HepG2 (cell line): ENCODE measurements at regions not wholly inside any gene's neighbourhood (a gene's known extent, or its start where the extent isn't known, plus 50 kb on each side); places are given as distances from the start of the nearest gene placed in this dataset.

ENCODE experiments used
- ATAC-seq: fragments of 200-7000 bp; cut with Tn5 transposase; 3 replicates; pipeline ENCODE4 v1.9.1; 2020; ENCODE audit warnings: mild to moderate bottlenecking, moderate library complexity
- BruUV-seq: library from RNA; stranded (reverse); fragments of 400-500 nt; replicated peaks from 2 replicates; lab custom pipeline; 2021; lab: Mats Ljungman, UMichigan
- CTCF ChIA-PET: fragments of 300-600 bp; formaldehyde crosslinking; extraction: SDS; loops from one replicate; lab custom pipeline; 2021; ENCODE audit warnings: low total read pairs, inconsistent platforms, low intra/inter-chr PET ratio; lab: Yijun Ruan, JAX
- POLR2A ChIA-PET: fragments of 350-600 bp; sonication (Branson Sonifier 250); formaldehyde crosslinking; loops from one replicate; lab custom pipeline; 2020; ENCODE audit warnings: antibody characterized with exemption, inconsistent platforms; lab: Yijun Ruan, JAX
- DNase-seq: peaks from one replicate; pipeline ENCODE4 v3.0.0-alpha.2; 2015; ENCODE audit warnings: low spot score
- FAIRE-seq: peaks from 3 replicates; lab custom pipeline; 2011; peaks lifted over from hg19 to GRCh38; lab: Jason Lieb, UNC
- H2AFZ ChIP-seq: one replicate; pipeline ENCODE4 v1.6.1; 2011; ENCODE audit warnings: low read length, inconsistent platforms
- H3K27ac ChIP-seq: fragments of 300-600 bp; 3 replicates; pipeline ENCODE4 v1.8.0; 2011; ENCODE audit warnings: mixed run types, mild to moderate bottlenecking, mixed read lengths, low read length, inconsistent platforms; ENCODE audit not compliant: insufficient read depth; ENCODE audit errors: extremely low read length
- H3K27me3 ChIP-seq, 2 experiments: fragments of 200-600 bp in 1 of 2; 2 replicates in 1 of 2; 3 replicates in 1 of 2; pipeline versions ENCODE4 v1.6.0 to v1.8.0; 2011; ENCODE audit warnings: low read length in 2 of 2, mild to moderate bottlenecking in 2 of 2, moderate library complexity in 2 of 2, inconsistent platforms in 1 of 2; ENCODE audit not compliant: insufficient read depth in 2 of 2, control insufficient read depth in 1 of 2
- H3K36me3 ChIP-seq, 2 experiments: fragments of 200-600 bp in 1 of 2; replicated peaks in 1 of 2; 2 replicates in 1 of 2; 3 replicates in 1 of 2; pipeline versions ENCODE4 v1.5.1 to v1.8.0; 2011; ENCODE audit warnings: low read length in 2 of 2, inconsistent platforms in 1 of 2; ENCODE audit not compliant: insufficient read depth in 2 of 2, control insufficient read depth in 1 of 2
- H3K4me1 ChIP-seq: 2 replicates; pipeline ENCODE4 v1.5.1; 2012; ENCODE audit warnings: low read length, inconsistent platforms; ENCODE audit not compliant: insufficient read depth
- H3K4me2 ChIP-seq: 2 replicates; pipeline ENCODE4 v1.6.0; 2011; ENCODE audit warnings: low read depth, low read length, inconsistent platforms
- H3K4me3 ChIP-seq, 3 experiments: fragments of 200-600 bp in 1 of 3; sonication (generic), shearing (Covaris generic) in 1 of 3; replicated peaks in 1 of 3; 2 replicates each; pipeline ENCODE4 v1.5.1; 2011 to 2016; ENCODE audit warnings: low read length in 3 of 3, inconsistent platforms in 2 of 3, low read depth in 2 of 3, mild to moderate bottlenecking in 2 of 3, control low read depth in 1 of 3, mixed read lengths in 1 of 3; ENCODE audit not compliant: insufficient read depth in 1 of 3
- H3K79me2 ChIP-seq: one replicate; pipeline ENCODE4 v1.6.1; 2011; ENCODE audit warnings: low read length, inconsistent platforms; ENCODE audit not compliant: insufficient read depth
- H3K9ac ChIP-seq: 2 replicates; pipeline ENCODE4 v1.6.0; 2011; ENCODE audit warnings: mild to moderate bottlenecking, low read depth, low read length, inconsistent platforms; ENCODE audit not compliant: insufficient read depth
- H3K9me3 ChIP-seq: 2 replicates; pipeline ENCODE4 v1.5.1; 2012; ENCODE audit warnings: mild to moderate bottlenecking, low read length
- H4K20me1 ChIP-seq: 2 replicates; pipeline ENCODE4 v1.6.0; 2011; ENCODE audit warnings: inconsistent platforms, mild to moderate bottlenecking, low read length, moderate library complexity; ENCODE audit not compliant: insufficient read depth
- GATAD1 ChIP-seq: IDR thresholded peaks from 2 replicates; pipeline ENCODE4 v1.6.1; 2016; ENCODE audit warnings: missing genetic modification reagents, missing compliant biosample characterization
- KDM6A ChIP-seq: IDR thresholded peaks from 2 replicates; pipeline ENCODE4 v1.6.1; 2016; ENCODE audit warnings: low read depth
- PRPF4 ChIP-seq: fragments of 200-400 bp; formaldehyde crosslinking; IDR thresholded peaks from 2 replicates; pipeline ENCODE4 v1.6.1; 2016; ENCODE audit warnings: low read length, low read depth; ENCODE audit not compliant: poor library complexity, severe bottlenecking
- RAD21 ChIP-seq: fragments of 450-650 bp; formaldehyde crosslinking; IDR thresholded peaks from 2 replicates; pipeline ENCODE4 v1.5.0; 2020; ENCODE audit warnings: mild to moderate bottlenecking
- ZFP36 ChIP-seq: fragments of 150-350 bp; IDR thresholded peaks from 2 replicates; pipeline ENCODE4 v1.6.1; 2018; ENCODE audit warnings: borderline replicate concordance, low read length, low read depth; ENCODE audit not compliant: partially characterized antibody
- ZNF510 ChIP-seq: sonication (generic); formaldehyde crosslinking; IDR thresholded peaks from 2 replicates; pipeline ENCODE4 v1.4.0; 2020; ENCODE audit warnings: low read depth, mild to moderate bottlenecking, missing genetic modification reagents
- ZNF773 ChIP-seq: sonication (generic); formaldehyde crosslinking; IDR thresholded peaks from 2 replicates; pipeline ENCODE4 v1.4.0; 2020; ENCODE audit warnings: missing genetic modification reagents, borderline replicate concordance
- WGBS: methylation state at CpG from one replicate; pipeline ENCODE4 v1.1.6; 2017; ENCODE audit warnings: low lambda C conversion rate; 5-methylcytosine and 5-hydroxymethylcytosine counted together
- in situ Hi-C: cut with HindIII; loops from 2 replicates; pipeline ENCODE4 v1.10.0; 2017; ENCODE audit warnings: low pct_unique_long_range_greater_than_20kb; ENCODE audit not compliant: extremely low pct_ligation_motif_present
- intact Hi-C: fragments of 100-400 bp; cut with micrococcal nuclease; formaldehyde crosslinking; loops from one replicate; pipeline ENCODE4 v1.10.0; 2022; ENCODE audit not compliant: unreplicated experiment
- TF ChIP-seq, protein P1 (sequence below), 2 experiments: sonication (generic) in 1 of 2; formaldehyde crosslinking in 1 of 2; IDR thresholded peaks; 2 replicates each; pipeline versions ENCODE4 v1.4.0 to v1.6.1; 2018 to 2020; ENCODE audit warnings: missing genetic modification reagents in 2 of 2, borderline replicate concordance in 1 of 2, low read depth in 1 of 2, mild to moderate bottlenecking in 1 of 2, missing biosample characterization in 1 of 2
- TF ChIP-seq, protein P2 (sequence below): sonication (generic); formaldehyde crosslinking; IDR thresholded peaks from 2 replicates; pipeline ENCODE4 v1.4.0; 2020; ENCODE audit warnings: missing genetic modification reagents, borderline replicate concordance
- TF ChIP-seq, protein P3 (sequence below): IDR thresholded peaks from 2 replicates; pipeline ENCODE4 v1.6.1; 2012; ENCODE audit warnings: inconsistent platforms

DNA sequence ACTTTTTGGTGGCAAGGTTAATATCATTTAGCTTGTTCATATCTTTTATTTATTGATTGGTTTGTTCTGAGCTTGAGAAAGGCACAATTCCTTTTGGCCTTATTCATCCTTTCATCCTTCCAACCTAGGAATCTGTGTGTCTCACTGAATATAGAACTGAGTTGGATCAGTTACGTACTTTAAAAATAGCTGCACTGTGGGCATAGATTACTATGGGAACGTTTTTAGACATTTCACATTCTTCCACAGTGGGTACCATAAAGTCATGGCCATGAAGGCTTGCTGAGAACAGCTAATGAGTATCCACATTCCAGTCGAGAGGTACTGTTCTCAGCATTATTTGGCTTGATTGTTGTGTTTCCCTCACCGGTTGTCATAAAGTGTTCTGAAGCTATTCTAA is 217.0 kb upstream of the DKK2 start:
- H3K9ac ChIP-seq: no peak overlapping the region
- H3K27me3 ChIP-seq: no peaks in the 10 kb centered on the region
- H2AFZ ChIP-seq: no peak overlapping the region
- in situ Hi-C loops (no loop called here), intact Hi-C loops (no loop called here)
- ChIA-PET POLR2A (no interaction called here), CTCF (no interaction called here)
- ATAC-seq (no peak), FAIRE-seq (no peak), DNase-seq (no peak)
- 25% methylated on average over 4 of the region's 4 CpGs for WGBS
- TF ChIP-seq RAD21 (no peak), PRPF4 (no peak), GATAD1 (CRISPR knock-in tag) (no peak), ZNF773 (CRISPR knock-in tag) (no peak), KDM6A (CRISPR knock-in tag) (no peak), ZNF510 (CRISPR knock-in tag) (no peak), ZFP36 (no peak)
- TF ChIP-seq, protein P1, sequence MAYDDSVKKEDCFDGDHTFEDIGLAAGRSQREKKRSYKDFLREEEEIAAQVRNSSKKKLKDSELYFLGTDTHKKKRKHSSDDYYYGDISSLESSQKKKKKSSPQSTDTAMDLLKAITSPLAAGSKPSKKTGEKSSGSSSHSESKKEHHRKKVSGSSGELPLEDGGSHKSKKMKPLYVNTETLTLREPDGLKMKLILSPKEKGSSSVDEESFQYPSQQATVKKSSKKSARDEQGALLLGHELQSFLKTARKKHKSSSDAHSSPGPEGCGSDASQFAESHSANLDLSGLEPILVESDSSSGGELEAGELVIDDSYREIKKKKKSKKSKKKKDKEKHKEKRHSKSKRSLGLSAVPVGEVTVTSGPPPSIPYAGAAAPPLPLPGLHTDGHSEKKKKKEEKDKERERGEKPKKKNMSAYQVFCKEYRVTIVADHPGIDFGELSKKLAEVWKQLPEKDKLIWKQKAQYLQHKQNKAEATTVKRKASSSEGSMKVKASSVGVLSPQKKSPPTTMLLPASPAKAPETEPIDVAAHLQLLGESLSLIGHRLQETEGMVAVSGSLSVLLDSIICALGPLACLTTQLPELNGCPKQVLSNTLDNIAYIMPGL (CRISPR knock-in tag; IDR thresholded peaks at IDR 0.05; ENCODE audit: borderline replicate concordance in 1 of 2, low read depth in 1 of 2): no peak
- TF ChIP-seq, protein P2, sequence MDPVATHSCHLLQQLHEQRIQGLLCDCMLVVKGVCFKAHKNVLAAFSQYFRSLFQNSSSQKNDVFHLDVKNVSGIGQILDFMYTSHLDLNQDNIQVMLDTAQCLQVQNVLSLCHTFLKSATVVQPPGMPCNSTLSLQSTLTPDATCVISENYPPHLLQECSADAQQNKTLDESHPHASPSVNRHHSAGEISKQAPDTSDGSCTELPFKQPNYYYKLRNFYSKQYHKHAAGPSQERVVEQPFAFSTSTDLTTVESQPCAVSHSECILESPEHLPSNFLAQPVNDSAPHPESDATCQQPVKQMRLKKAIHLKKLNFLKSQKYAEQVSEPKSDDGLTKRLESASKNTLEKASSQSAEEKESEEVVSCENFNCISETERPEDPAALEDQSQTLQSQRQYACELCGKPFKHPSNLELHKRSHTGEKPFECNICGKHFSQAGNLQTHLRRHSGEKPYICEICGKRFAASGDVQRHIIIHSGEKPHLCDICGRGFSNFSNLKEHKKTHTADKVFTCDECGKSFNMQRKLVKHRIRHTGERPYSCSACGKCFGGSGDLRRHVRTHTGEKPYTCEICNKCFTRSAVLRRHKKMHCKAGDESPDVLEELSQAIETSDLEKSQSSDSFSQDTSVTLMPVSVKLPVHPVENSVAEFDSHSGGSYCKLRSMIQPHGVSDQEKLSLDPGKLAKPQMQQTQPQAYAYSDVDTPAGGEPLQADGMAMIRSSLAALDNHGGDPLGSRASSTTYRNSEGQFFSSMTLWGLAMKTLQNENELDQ (CRISPR knock-in tag): no peak
- TF ChIP-seq, protein P3, sequence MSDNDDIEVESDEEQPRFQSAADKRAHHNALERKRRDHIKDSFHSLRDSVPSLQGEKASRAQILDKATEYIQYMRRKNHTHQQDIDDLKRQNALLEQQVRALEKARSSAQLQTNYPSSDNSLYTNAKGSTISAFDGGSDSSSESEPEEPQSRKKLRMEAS: no peak
- H3K79me2 ChIP-seq: no peaks in the 10 kb centered on the region
- no TSS peak for BruUV-seq
- no peak overlapping the region for H3K27ac ChIP-seq
- H3K4me1 ChIP-seq: no peaks in the 10 kb centered on the region
- H3K36me3 ChIP-seq: no peaks in the 10 kb centered on the region
- H3K9me3 ChIP-seq: no peaks in the 10 kb centered on the region
- no peak overlapping the region for H3K4me2 ChIP-seq
- H4K20me1 ChIP-seq: no peaks in the 10 kb centered on the region
- H3K4me3 ChIP-seq: no peak overlapping the region
